Fibroblast of mammary gland (primary cell): ENCODE measurements at regions not wholly inside any gene's neighbourhood (a gene's known extent, or its start where the extent isn't known, plus 50 kb on each side); places are given as distances from the start of the nearest gene placed in this dataset.

ENCODE experiments used
- DNase-seq: peaks from one replicate; pipeline ENCODE4 v3.0.0-alpha.2; 2010; ENCODE audit warnings: low read depth
- H3K4me3 ChIP-seq: 2 replicates; pipeline ENCODE4 v1.5.1; 2011; ENCODE audit warnings: low read depth, mild to moderate bottlenecking, low read length, moderate library complexity; ENCODE audit not compliant: control insufficient read depth
- CTCF ChIP-seq: conservative IDR thresholded peaks from 2 replicates; pipeline ENCODE4 v1.5.1; 2011; ENCODE audit warnings: low read depth, low read length, inconsistent platforms; ENCODE audit not compliant: control insufficient read depth, insufficient read depth

GRCh38 chr11:95653680-95654079 lies 135.9 kb downstream of the FAM76B start:
- no peak for TF ChIP-seq CTCF
- no peak overlapping the region for H3K4me3 ChIP-seq
- DNase-seq, result no peak

GRCh38 chr11:95653099-95653498 lies 136.5 kb downstream of the FAM76B start:
- H3K4me3 ChIP-seq, result no peak overlapping the region
- no peak for TF ChIP-seq CTCF

GRCh38 chr11:95652002-95652472 lies 137.5 kb downstream of the FAM76B start:
- no peak for TF ChIP-seq CTCF
- DNase-seq, result peak; percentile 59
- no peak overlapping the region for H3K4me3 ChIP-seq

More at GRCh38 chr11:95653099-95653498, 136.5 kb downstream of the FAM76B start:
- DNase-seq, result no peak

GRCh38 chr11:95650276-95650675 lies 139.3 kb downstream of the FAM76B start:
- DNase-seq, result no peak
- no peak for TF ChIP-seq CTCF
- H3K4me3 ChIP-seq, result no peak overlapping the region

GRCh38 chr11:95647871-95648270 lies 141.7 kb downstream of the FAM76B start:
- no peak for TF ChIP-seq CTCF
- no peak for DNase-seq
- H3K4me3 ChIP-seq, result no peak overlapping the region

GRCh38 chr11:95647355-95647754 lies 142.2 kb downstream of the FAM76B start:
- H3K4me3 ChIP-seq, result no peak overlapping the region
- DNase-seq, result peak; percentile 82
- TF ChIP-seq CTCF, result no peak

- TF ChIP-seq CTCF, result no peak
- DNase-seq, result peak; percentile 24
- H3K4me3 ChIP-seq, result no peak overlapping the region
These were observed 148.1 kb downstream of the FAM76B start for GRCh38 chr11:95641495-95641894.
